GM12874 (cell line): ENCODE measurements at regions not wholly inside any gene's neighbourhood (a gene's known extent, or its start where the extent isn't known, plus 50 kb on each side); places are given as distances from the start of the nearest gene placed in this dataset.
A peak's percentile ranks its signal among the peaks of the same experiment; 100 is the strongest.

Experiments
- CTCF ChIP-seq: IDR thresholded peaks from 2 replicates; pipeline ENCODE4 v1.5.1; 2011; ENCODE audit warnings: low read depth, mild to moderate bottlenecking, control low read depth, low read length, moderate library complexity; ENCODE audit not compliant: insufficient read depth

- no peak for TF ChIP-seq CTCF
These were observed 106.8 kb upstream of the MCHR2 start for GRCh38 chr6:100100776-100101175.

GRCh38 chr6:100099189-100100074 is 105.4 kb upstream of the MCHR2 start:
- 0 out of 2 replicates have a peak, but pooled peaks have one; percentile 4 for TF ChIP-seq CTCF

GRCh38 chr6:100096936-100097335 is 102.9 kb upstream of the MCHR2 start:
- TF ChIP-seq CTCF = no peak

GRCh38 chr6:100096341-100096740 is 102.3 kb upstream of the MCHR2 start:
- TF ChIP-seq CTCF = no peak

- TF ChIP-seq CTCF = no peak
These were observed 99.4 kb upstream of the MCHR2 start for GRCh38 chr6:100093405-100093804.

- TF ChIP-seq CTCF = no peak
These were observed 94.0 kb upstream of the MCHR2 start for GRCh38 chr6:100088009-100088408.

- no peak for TF ChIP-seq CTCF
These were observed 91.0 kb upstream of the MCHR2 start for GRCh38 chr6:100084991-100085364.
